Upper lobe of left lung (tissue), 4 donors: ENCODE measurements at regions not wholly inside any gene's neighbourhood (a gene's known extent, or its start where the extent isn't known, plus 50 kb on each side); places are given as distances from the start of the nearest gene placed in this dataset.

Experiments used
- EP300 ChIP-seq, 4 donors: sonication (generic); formaldehyde crosslinking; IDR thresholded peaks; one replicate each; pipeline ENCODE4 v1.5.1; 2017; ENCODE audit warnings: antibody characterized with exemption in 4 of 4, control low read depth in 2 of 4
- POLR2A ChIP-seq, 4 donors: fragments of 450-650 bp; IDR thresholded peaks; one replicate each; pipeline ENCODE4 v1.5.1; 2016 to 2017; ENCODE audit warnings: antibody characterized with exemption in 4 of 4, mild to moderate bottlenecking in 2 of 4
- POLR2AphosphoS5 ChIP-seq, 2 donors: sonication (generic); formaldehyde crosslinking; IDR thresholded peaks; one replicate each; pipeline ENCODE4 v1.5.1; 2017; ENCODE audit warnings: antibody characterized with exemption in 2 of 2
- TF ChIP-seq, protein P1 (sequence below), 6 experiments: fragments of 450-650 bp in 4 of 6; fragments of 200-600 bp in 2 of 6; sonication (generic) in 2 of 6; IDR thresholded peaks; one replicate each; pipeline ENCODE4 v1.5.1; 2016 to 2019; ENCODE audit warnings: antibody characterized with exemption in 6 of 6

DNA sequence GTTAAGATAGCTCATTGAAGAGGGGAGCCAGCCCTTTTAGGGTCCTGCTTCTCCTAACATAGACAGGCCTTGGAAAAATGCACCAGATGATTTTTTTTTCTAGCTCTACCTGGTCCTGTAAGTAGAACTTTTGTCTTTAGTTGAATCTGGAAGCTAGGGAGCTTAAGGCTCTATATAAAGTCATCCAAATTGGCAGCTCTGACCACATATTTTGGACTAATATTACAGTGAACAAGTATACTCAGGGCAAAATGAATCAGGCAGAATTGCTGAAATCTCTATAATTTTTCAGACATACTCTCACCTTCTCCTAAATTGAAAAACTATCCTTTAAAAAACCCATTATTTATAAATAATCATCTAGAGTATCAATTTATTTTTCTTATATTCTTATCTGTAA lies 375.6 kb downstream of the OSTF1 start:
- TF ChIP-seq, protein P1, sequence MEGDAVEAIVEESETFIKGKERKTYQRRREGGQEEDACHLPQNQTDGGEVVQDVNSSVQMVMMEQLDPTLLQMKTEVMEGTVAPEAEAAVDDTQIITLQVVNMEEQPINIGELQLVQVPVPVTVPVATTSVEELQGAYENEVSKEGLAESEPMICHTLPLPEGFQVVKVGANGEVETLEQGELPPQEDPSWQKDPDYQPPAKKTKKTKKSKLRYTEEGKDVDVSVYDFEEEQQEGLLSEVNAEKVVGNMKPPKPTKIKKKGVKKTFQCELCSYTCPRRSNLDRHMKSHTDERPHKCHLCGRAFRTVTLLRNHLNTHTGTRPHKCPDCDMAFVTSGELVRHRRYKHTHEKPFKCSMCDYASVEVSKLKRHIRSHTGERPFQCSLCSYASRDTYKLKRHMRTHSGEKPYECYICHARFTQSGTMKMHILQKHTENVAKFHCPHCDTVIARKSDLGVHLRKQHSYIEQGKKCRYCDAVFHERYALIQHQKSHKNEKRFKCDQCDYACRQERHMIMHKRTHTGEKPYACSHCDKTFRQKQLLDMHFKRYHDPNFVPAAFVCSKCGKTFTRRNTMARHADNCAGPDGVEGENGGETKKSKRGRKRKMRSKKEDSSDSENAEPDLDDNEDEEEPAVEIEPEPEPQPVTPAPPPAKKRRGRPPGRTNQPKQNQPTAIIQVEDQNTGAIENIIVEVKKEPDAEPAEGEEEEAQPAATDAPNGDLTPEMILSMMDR (IDR thresholded peaks at IDR 0.05) = no peak
- no peak for TF ChIP-seq POLR2AphosphoS5 (IDR thresholded peaks at IDR 0.05)
- TF ChIP-seq POLR2A (IDR thresholded peaks at IDR 0.05) = no peak
- no peak for TF ChIP-seq EP300 (IDR thresholded peaks at IDR 0.05)
